Left hindlimb (tissue), 1 donor: ENCODE measurements at regions not wholly inside any gene's neighbourhood (a gene's known extent, or its start where the extent isn't known, plus 50 kb on each side); places are given as distances from the start of the nearest gene placed in this dataset.

Source experiments
- DNase-seq: peaks from one replicate; pipeline ENCODE4 v3.0.0-alpha.2; 2018

- no peak for DNase-seq
These were observed 471.2 kb downstream of the MIAT start for GRCh38 chr22:27128461-27129085.

DNA sequence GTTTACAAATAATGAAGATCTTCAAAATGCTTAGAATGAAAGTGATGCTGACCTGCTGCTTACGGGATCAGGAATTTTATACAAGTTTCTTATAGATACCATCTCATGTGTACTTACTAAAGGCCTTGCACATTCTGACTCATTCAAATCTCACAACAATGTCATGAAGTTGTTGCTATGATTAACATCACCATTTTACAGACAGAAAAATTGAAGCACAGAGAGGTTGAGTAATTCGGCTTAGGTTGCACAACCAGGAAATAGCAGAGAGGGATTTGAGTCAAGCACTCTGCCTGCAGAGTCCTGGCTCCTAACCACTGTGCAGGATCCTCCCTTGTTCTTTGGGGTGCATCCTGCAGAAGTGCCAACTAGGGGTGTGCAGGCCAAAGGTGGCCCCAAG is 471.9 kb downstream of the MIAT start:
- DNase-seq, result no peak

- no peak for DNase-seq
These were observed 473.5 kb downstream of the MIAT start for GRCh38 chr22:27130906-27131305.

- no peak for DNase-seq
These were observed 474.0 kb downstream of the MIAT start for GRCh38 chr22:27131346-27131745.

GRCh38 chr22:27132400-27132799 is 475.0 kb downstream of the MIAT start:
- no peak for DNase-seq

DNA sequence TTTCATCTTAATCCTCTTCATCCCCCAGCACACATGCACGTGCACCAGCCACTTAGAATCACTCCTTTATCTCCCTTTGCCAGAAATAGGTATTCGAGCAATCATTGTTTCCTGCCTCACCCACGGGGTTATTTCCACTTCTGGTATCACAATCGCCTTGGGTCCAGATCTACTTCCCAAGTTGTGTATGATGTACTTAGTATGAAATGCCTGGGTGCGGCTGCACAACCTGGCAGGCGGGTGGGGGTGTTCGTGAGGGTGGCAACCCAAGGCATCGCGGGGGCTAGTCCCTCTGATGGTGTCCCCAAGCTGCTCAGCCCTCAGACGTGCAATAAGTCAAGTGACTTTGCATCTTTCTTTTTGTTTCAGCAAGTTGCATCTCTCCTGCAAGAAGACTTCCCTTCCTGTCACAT is 475.6 kb downstream of the MIAT start:
- no peak for DNase-seq

- DNase-seq, result no peak
These were observed 476.4 kb downstream of the MIAT start for GRCh38 chr22:27133681-27134314.

DNA sequence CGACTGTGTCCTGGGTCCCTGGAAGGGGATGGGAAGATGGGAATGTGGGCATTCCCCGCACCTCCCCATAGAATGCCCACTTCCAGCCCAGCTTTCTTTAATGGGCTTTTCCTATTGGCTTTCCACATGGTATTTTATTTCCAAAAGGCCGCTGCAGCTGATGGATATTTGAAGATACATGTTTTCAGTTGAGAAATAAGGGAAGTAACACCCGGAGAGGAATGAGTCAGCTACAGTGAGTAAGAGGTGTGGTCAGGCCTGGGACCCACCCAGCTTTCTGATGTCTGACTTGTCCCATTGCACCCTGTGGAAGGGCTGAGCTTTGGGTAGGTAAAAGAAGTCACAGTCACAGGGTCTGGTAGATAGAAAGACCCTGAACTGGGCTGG is 476.9 kb downstream of the MIAT start:
- no peak for DNase-seq

GRCh38 chr22:27135031-27135981 is 477.9 kb downstream of the MIAT start:
- no peak for DNase-seq

DNA sequence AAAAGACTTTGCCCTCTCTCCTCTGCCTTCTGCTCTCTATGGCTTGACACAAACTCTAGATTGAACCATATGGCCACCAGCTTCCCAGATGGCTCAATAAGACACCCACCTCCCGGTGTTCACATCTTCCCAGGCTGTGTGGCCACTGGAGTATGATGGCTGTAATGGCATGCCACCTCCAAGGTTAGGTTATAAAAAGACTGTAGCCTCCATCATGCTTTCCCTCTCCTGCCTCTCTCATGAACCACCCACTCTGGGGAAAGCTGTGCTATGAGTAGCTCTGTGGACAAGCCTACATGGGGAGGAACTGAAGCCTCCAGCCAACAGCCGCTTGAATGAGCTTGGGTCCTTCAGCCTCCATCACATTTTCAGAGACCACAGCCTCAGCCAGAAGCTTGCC is 479.2 kb downstream of the MIAT start:
- no peak for DNase-seq

- peak; percentile 63 for DNase-seq
These were observed 480.5 kb downstream of the MIAT start for GRCh38 chr22:27137871-27138337.

- DNase-seq, result no peak
These were observed 481.1 kb downstream of the MIAT start for GRCh38 chr22:27138471-27138870.

- DNase-seq, result no peak
These were observed 482.6 kb downstream of the MIAT start for GRCh38 chr22:27139935-27140511.

DNA sequence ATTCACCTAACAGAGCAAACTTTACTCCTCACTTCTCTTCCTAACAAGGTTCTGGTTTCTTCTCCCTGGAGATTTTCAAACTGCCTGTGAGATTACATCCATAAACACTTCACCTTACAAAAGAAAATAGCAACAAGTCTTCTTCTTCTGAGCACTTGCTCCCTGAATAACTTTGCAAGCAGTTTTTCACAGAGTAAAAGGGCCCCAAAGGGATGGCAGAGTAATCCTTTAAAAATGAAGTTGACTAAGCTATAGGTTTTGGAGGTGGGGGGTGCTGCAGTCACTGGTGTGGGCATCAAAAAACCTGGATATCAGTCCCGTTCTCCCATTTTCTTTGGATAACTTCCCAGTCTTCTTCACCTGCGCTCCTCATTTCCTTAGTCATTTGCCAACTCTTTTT is 484.9 kb downstream of the MIAT start:
- no peak for DNase-seq

DNA sequence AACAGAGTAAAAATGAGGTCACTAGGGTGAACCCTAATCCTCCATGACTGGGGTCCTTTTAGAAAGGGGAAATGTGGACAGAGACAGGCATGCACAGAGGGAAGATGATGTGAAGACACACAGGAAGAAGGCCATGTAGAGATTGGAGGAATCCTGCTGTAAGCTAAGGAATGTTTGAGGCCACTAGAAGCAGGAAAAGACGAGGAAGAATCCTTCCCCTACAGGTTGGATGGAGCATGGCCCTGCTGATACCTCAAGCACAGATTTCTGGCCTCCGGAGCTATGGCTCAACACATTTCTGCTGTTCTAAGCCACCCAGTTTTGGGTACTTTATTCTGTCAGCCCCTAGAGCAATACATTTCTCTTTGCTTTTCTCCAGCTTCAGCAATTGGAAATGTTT is 486.9 kb downstream of the MIAT start:
- DNase-seq, result no peak

GRCh38 chr22:27146866-27147633 is 489.7 kb downstream of the MIAT start:
- no peak for DNase-seq

DNA sequence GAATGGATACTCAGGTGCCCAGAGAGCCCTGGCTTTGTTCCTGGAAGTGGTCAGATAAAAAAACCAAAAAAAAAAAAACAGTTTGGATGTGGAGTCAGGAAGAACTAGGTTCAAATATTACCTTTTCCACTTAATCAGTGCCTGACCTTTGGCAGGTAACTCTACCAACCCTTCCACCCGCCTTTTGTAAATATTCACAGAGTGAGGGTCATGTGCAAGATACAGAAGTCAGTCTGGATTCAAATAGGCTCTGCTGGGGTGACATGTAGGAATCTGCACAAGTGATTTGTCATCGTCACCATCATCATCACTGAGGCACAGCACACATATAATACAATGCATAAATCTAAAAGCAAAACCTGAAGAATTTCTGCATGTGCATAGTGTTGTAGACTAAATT is 490.7 kb downstream of the MIAT start:
- DNase-seq, result no peak

DNA sequence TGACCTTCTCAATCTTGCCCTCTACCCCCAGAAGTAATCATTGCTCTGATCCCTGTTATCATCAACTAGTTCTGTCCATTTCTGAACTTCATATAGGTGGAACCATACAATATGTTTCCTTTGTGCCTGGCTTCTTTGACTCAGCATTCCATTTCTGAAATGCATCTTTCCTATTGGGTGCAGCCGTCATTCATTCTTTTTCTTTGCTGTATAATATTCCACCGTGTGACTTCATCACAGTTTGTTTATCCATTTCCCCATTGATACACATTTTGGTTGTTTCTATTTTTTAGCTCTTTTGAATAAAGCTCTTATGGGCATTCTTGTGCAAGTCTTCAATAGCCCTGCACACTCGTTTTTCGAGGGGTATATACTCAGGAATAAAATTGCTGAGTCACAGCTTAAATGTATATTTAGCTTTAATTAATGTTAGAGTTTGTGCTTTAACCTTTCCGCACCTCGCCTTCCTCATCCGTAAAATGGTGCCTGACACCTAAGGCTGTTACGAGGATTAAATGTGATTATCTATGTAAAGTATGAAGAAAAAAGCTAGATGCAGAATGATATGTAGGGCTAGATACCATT is 491.6 kb downstream of the MIAT start:
- no peak for DNase-seq

DNA sequence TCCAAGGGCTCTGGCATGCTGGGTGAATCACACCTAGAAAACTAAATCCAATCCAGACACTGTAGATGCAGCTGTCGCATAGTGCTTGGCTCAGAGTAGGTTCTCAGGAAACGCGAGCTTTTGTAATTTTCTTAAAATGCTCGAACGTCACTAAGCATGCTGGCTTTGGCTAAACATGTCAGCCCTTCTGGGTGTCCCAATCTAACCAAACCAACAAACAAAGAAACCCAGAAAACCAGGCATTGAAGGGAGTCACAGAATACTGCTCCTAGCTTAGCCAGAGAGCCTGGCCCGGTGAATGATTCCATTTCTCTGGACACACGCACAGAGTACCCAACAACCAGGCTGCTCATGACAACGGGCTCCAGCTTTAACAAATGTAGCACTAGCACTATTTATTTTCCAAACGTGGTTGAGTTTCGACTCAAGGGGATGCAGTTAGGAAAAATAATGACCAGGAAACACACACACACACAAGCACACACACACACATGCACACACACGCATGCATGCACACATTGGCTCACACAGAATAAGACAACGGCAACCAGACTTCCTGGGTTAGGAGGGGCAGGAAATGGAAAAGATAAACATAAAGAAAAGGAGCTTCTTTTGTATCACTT is 492.6 kb downstream of the MIAT start:
- DNase-seq, result no peak

GRCh38 chr22:27150544-27150941 is 493.2 kb downstream of the MIAT start:
- DNase-seq, result no peak

- no peak for DNase-seq
These were observed 494.0 kb downstream of the MIAT start for GRCh38 chr22:27151407-27151806.

DNA sequence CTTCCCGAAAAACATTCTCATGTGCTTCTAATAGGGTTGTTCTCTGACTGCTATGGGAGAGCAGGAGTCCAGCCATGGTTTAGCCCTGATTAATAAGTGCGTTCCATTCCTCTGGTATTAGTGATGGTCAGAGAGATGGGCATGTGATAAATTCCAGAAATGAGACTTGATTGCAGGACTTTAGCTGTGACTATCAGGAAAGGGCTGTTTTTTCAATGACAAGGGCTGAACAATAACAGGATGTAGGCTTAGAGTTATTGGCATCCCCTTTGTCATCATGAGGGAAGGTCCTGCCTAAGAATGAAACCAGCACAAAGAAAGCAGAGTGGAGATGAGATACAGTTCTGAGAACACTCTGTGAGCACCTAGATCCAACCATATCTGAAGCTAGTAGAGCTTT is 494.6 kb downstream of the MIAT start:
- DNase-seq, result no peak
